ENCODE measurements at regions not wholly inside any gene's neighbourhood (a gene's known extent, or its start where the extent isn't known, plus 50 kb on each side); places are given as distances from the start of the nearest gene placed in this dataset.
A peak's percentile ranks its signal among the peaks of the same experiment; 100 is the strongest.

- DNase-seq: no peak
Observed at GRCh38 chr12:24721191-24721590, 227.7 kb downstream of the BCAT1 start.

- DNase-seq: peak; percentile 76
Observed at GRCh38 chr12:24719293-24719721, 229.6 kb downstream of the BCAT1 start.

- no peak for DNase-seq
Observed at GRCh38 chr12:24718617-24719016, 230.3 kb downstream of the BCAT1 start.

GRCh38 chr12:24714237-24714636 is 234.7 kb downstream of the BCAT1 start:
- DNase-seq: no peak

- DNase-seq: no peak
Observed at GRCh38 chr12:24711056-24712008, 237.6 kb downstream of the BCAT1 start.

- no peak for DNase-seq
Observed at GRCh38 chr12:24709216-24709615, 239.7 kb downstream of the BCAT1 start.

GRCh38 chr12:24708718-24709117 is 240.2 kb downstream of the BCAT1 start:
- no peak for DNase-seq

- no peak for DNase-seq
Observed at GRCh38 chr12:24708043-24708442, 240.9 kb downstream of the BCAT1 start.

- no peak for DNase-seq
Observed at GRCh38 chr12:24707334-24707733, 241.6 kb downstream of the BCAT1 start.

GRCh38 chr12:24705741-24706358 is 243.1 kb downstream of the BCAT1 start:
- DNase-seq: no peak

- DNase-seq: no peak
Observed at GRCh38 chr12:24705216-24705615, 243.7 kb downstream of the BCAT1 start.

- DNase-seq: no peak
Observed at GRCh38 chr12:24701343-24701742, 247.6 kb downstream of the BCAT1 start.

GRCh38 chr12:24698972-24699371 is 249.9 kb downstream of the BCAT1 start:
- DNase-seq: no peak

- no peak for DNase-seq
Observed at GRCh38 chr12:24697769-24698168, 251.1 kb downstream of the BCAT1 start.

- no peak for DNase-seq
Observed at GRCh38 chr12:24697295-24697694, 251.6 kb downstream of the BCAT1 start.

- no peak for DNase-seq
Observed at GRCh38 chr12:24696800-24697199, 252.1 kb downstream of the BCAT1 start.

- DNase-seq: no peak
Observed at GRCh38 chr12:24695657-24696329, 253.1 kb downstream of the BCAT1 start.

GRCh38 chr12:24695103-24695502 is 253.8 kb downstream of the BCAT1 start:
- no peak for DNase-seq

GRCh38 chr12:24688601-24689000 is 260.3 kb downstream of the BCAT1 start:
- no peak for DNase-seq

- DNase-seq: no peak
Observed at GRCh38 chr12:24681570-24681969, 267.3 kb downstream of the BCAT1 start.

- no peak for DNase-seq
Observed at GRCh38 chr12:24679126-24679525, 269.8 kb downstream of the BCAT1 start.

- no peak for DNase-seq
Observed at GRCh38 chr12:24678436-24678835, 270.5 kb downstream of the BCAT1 start.

- no peak for DNase-seq
Observed at GRCh38 chr12:24668563-24668962, 280.3 kb downstream of the BCAT1 start.
